IMR-90 (cell line): ENCODE measurements at regions not wholly inside any gene's neighbourhood (a gene's known extent, or its start where the extent isn't known, plus 50 kb on each side); places are given as distances from the start of the nearest gene placed in this dataset.

Experiments
- ATAC-seq: fragments of 200-7000 bp; cut with Tn5 transposase; 2 replicates; pipeline ENCODE4 v1.9.1; 2020; ENCODE audit warnings: low read depth, mild to moderate bottlenecking, moderate library complexity
- BruUV-seq: library from RNA; stranded (reverse); fragments of 400-500 nt; replicated peaks from 2 replicates; lab custom pipeline; 2021; lab: Mats Ljungman, UMichigan
- CTCF ChIA-PET: fragments of 300-600 bp; formaldehyde crosslinking; extraction: SDS; loops from one replicate; lab custom pipeline; 2021; ENCODE audit warnings: antibody characterized with exemption; lab: Yijun Ruan, JAX
- POLR2A ChIA-PET: fragments of 300-600 bp; sonication (Branson Sonifier 250); formaldehyde crosslinking; loops from one replicate; lab custom pipeline; 2022; ENCODE audit warnings: antibody characterized with exemption; ENCODE audit not compliant: unreplicated experiment; lab: Charles Lee
- DNase-seq: peaks from one replicate; pipeline ENCODE4 v3.0.0; 2013
- H2AFZ ChIP-seq: replicated peaks from 2 replicates; pipeline ENCODE3; 2013; ENCODE audit warnings: low read length, mild to moderate bottlenecking; ENCODE audit not compliant: poor library complexity
- H2AK5ac ChIP-seq: 2 replicates; pipeline ENCODE4 v1.6.1; 2013; ENCODE audit warnings: low read depth, low read length, inconsistent platforms
- H2AK9ac ChIP-seq: replicated peaks from 2 replicates; pipeline ENCODE3; 2013; ENCODE audit warnings: mild to moderate bottlenecking, low read depth, low read length, moderate library complexity; ENCODE audit not compliant: poor library complexity
- H2BK120ac ChIP-seq: 2 replicates; pipeline ENCODE4 v1.6.1; 2013; ENCODE audit warnings: low read depth, low read length, inconsistent platforms
- H2BK15ac ChIP-seq: 3 replicates; pipeline ENCODE4 v1.6.1; 2013; ENCODE audit warnings: low read depth, low read length, inconsistent platforms
- H2BK20ac ChIP-seq: 2 replicates; pipeline ENCODE4 v1.6.1; 2013; ENCODE audit warnings: low read depth, mild to moderate bottlenecking, inconsistent platforms, low read length, moderate library complexity
- H2BK5ac ChIP-seq: 2 replicates; pipeline ENCODE4 v1.6.1; 2013; ENCODE audit warnings: mild to moderate bottlenecking, low read depth, low read length, inconsistent platforms; ENCODE audit not compliant: poor library complexity, severe bottlenecking
- H3K14ac ChIP-seq: replicated peaks from 2 replicates; pipeline ENCODE4 v1.6.1; 2013; ENCODE audit warnings: low read depth, low read length, inconsistent platforms
- H3K18ac ChIP-seq: 2 replicates; pipeline ENCODE4 v1.6.1; 2013; ENCODE audit warnings: low read depth, low read length, control low read depth
- H3K23ac ChIP-seq: 2 replicates; pipeline ENCODE4 v1.6.1; 2013; ENCODE audit warnings: low read depth, low read length, inconsistent platforms
- H3K27ac ChIP-seq: 2 replicates; pipeline ENCODE4 v1.5.1; 2013; ENCODE audit warnings: mild to moderate bottlenecking, control low read depth, low read length; ENCODE audit not compliant: insufficient read depth
- H3K27me3 ChIP-seq: 2 replicates; pipeline ENCODE4 v1.6.1; 2013; ENCODE audit warnings: low read length; ENCODE audit not compliant: control insufficient read depth, insufficient read depth
- H3K36me3 ChIP-seq: 2 replicates; pipeline ENCODE4 v1.6.1; 2013; ENCODE audit warnings: low read length, mixed read lengths; ENCODE audit not compliant: control insufficient read depth, insufficient read depth
- H3K4ac ChIP-seq: 2 replicates; pipeline ENCODE4 v1.6.1; 2013; ENCODE audit warnings: low read depth, low read length, inconsistent platforms
- H3K4me1 ChIP-seq: 2 replicates; pipeline ENCODE4 v1.6.1; 2013; ENCODE audit warnings: low read length, mixed read lengths; ENCODE audit not compliant: control insufficient read depth, insufficient read depth
- H3K4me2 ChIP-seq: 2 replicates; pipeline ENCODE4 v1.6.1; 2013; ENCODE audit warnings: low read depth, mild to moderate bottlenecking, control low read depth, low read length, moderate library complexity
- H3K4me3 ChIP-seq: 2 replicates; pipeline ENCODE4 v1.5.1; 2013; ENCODE audit warnings: low read depth, mild to moderate bottlenecking, control low read depth, low read length, moderate library complexity; ENCODE audit not compliant: insufficient read depth
- H3K56ac ChIP-seq: 2 replicates; pipeline ENCODE4 v1.6.1; 2013; ENCODE audit warnings: low read length, inconsistent platforms; ENCODE audit not compliant: insufficient read depth; ENCODE audit errors: extremely low read depth
- H3K79me1 ChIP-seq, 2 experiments: 2 replicates each; pipeline ENCODE4 v1.6.1; 2013; ENCODE audit warnings: low read length in 2 of 2, inconsistent platforms in 1 of 2, low read depth in 1 of 2
- H3K9ac ChIP-seq: 2 replicates; pipeline ENCODE4 v1.6.1; 2013; ENCODE audit warnings: low read depth, low read length, control low read depth
- H3K9me1 ChIP-seq: 2 replicates; pipeline ENCODE4 v1.6.1; 2013; ENCODE audit warnings: low read length, inconsistent platforms; ENCODE audit not compliant: insufficient read depth
- H3K9me3 ChIP-seq: 2 replicates; pipeline ENCODE4 v1.6.1; 2013; ENCODE audit warnings: low read length; ENCODE audit not compliant: control insufficient read depth, insufficient read depth
- H4K20me1 ChIP-seq: 2 replicates; pipeline ENCODE4 v1.6.1; 2013; ENCODE audit warnings: low read length, inconsistent platforms; ENCODE audit not compliant: insufficient read depth
- H4K5ac ChIP-seq: 2 replicates; pipeline ENCODE4 v1.6.1; 2013; ENCODE audit warnings: mild to moderate bottlenecking, low read depth, low read length, control low read depth
- H4K8ac ChIP-seq, 2 experiments: 2 replicates each; pipeline ENCODE4 v1.6.1; 2013; ENCODE audit warnings: low read depth in 2 of 2, low read length in 2 of 2, control low read depth in 1 of 2, inconsistent platforms in 1 of 2
- H4K91ac ChIP-seq: 2 replicates; pipeline ENCODE4 v1.6.1; 2013; ENCODE audit warnings: low read depth, low read length, inconsistent platforms; ENCODE audit not compliant: insufficient read depth
- BHLHE40 ChIP-seq: fragments of 150-350 bp; IDR thresholded peaks from 2 replicates; pipeline ENCODE4 v1.6.1; 2016; ENCODE audit warnings: mild to moderate bottlenecking, low read depth, low read length
- CEBPB ChIP-seq: IDR thresholded peaks from 2 replicates; pipeline ENCODE4 v1.6.1; 2012; ENCODE audit warnings: low read depth, low read length, improper control_type of control experiment
- CHD1 ChIP-seq: IDR thresholded peaks from 2 replicates; pipeline ENCODE4 v1.6.1; 2012; ENCODE audit warnings: low read depth, low read length, improper control_type of control experiment
- ELK1 ChIP-seq: fragments of 150-350 bp; IDR thresholded peaks from 2 replicates; pipeline ENCODE4 v1.6.1; 2016; ENCODE audit warnings: low read depth, mild to moderate bottlenecking, low read length, moderate library complexity, borderline replicate concordance
- FOS ChIP-seq: fragments of 150-350 bp; IDR thresholded peaks from 2 replicates; pipeline ENCODE4 v1.6.1; 2016; ENCODE audit warnings: low read depth, low read length
- MAFK ChIP-seq: IDR thresholded peaks from 2 replicates; pipeline ENCODE4 v1.6.1; 2012; ENCODE audit warnings: low read depth, low read length, improper control_type of control experiment
- MAZ ChIP-seq: IDR thresholded peaks from 2 replicates; pipeline ENCODE4 v1.6.1; 2012; ENCODE audit warnings: low read depth, mild to moderate bottlenecking, low read length, improper control_type of control experiment, moderate library complexity, borderline replicate concordance
- MXI1 ChIP-seq: IDR thresholded peaks from 2 replicates; pipeline ENCODE4 v1.6.1; 2012; ENCODE audit warnings: low read depth, mild to moderate bottlenecking, low read length, moderate library complexity, borderline replicate concordance
- NFE2L2 ChIP-seq: fragments of 150-350 bp; IDR thresholded peaks from 2 replicates; pipeline ENCODE4 v1.6.1; 2016; ENCODE audit warnings: low read depth, mild to moderate bottlenecking, low read length
- POLR2A ChIP-seq: IDR thresholded peaks from 2 replicates; pipeline ENCODE4 v1.6.1; 2012; ENCODE audit warnings: mild to moderate bottlenecking, low read depth, low read length
- RAD21 ChIP-seq: IDR thresholded peaks from 2 replicates; pipeline ENCODE4 v1.6.1; 2012; ENCODE audit warnings: low read length, improper control_type of control experiment
- RCOR1 ChIP-seq: IDR thresholded peaks from 2 replicates; pipeline ENCODE4 v1.6.1; 2012; ENCODE audit warnings: mild to moderate bottlenecking, low read length, improper control_type of control experiment; ENCODE audit not compliant: insufficient replicate concordance
- RFX5 ChIP-seq: IDR thresholded peaks from 2 replicates; pipeline ENCODE4 v1.8.0; 2012; ENCODE audit warnings: low read depth, mild to moderate bottlenecking, low read length, moderate library complexity
- SMC3 ChIP-seq: fragments of 150-350 bp; IDR thresholded peaks from 2 replicates; pipeline ENCODE4 v1.6.1; 2016; ENCODE audit warnings: low read depth, mild to moderate bottlenecking, antibody characterized with exemption, low read length, moderate library complexity
- USF2 ChIP-seq: fragments of 150-350 bp; IDR thresholded peaks from 2 replicates; pipeline ENCODE4 v1.6.1; 2017; ENCODE audit warnings: mild to moderate bottlenecking, antibody characterized with exemption, low read length, low read depth
- WGBS, 2 experiments: methylation state at CpG; one replicate each; pipeline versions ENCODE4 v1.1.5 to v1.1.7; 2013; ENCODE audit warnings: missing lambda C conversion rate in 2 of 2; ENCODE audit not compliant: insufficient read length in 1 of 2; ENCODE audit errors: extremely low coverage in 2 of 2; 5-methylcytosine and 5-hydroxymethylcytosine counted together
- dilution Hi-C: fragments of 300-500 bp; cut with HindIII; formaldehyde crosslinking; loops from one replicate; pipeline ENCODE4 v1.14.3; 2018; ENCODE audit warnings: low sequenced_read_pairs; ENCODE audit not compliant: unreplicated experiment
- in situ Hi-C: fragments of 300-500 bp; cut with MboI; formaldehyde crosslinking; loops from 3 replicates; pipeline ENCODE4 v1.14.3; 2019; ENCODE audit warnings: low sequenced_read_pairs, inconsistent platforms, mixed read lengths
- intact Hi-C: fragments of 100-400 bp; cut with micrococcal nuclease; formaldehyde crosslinking; loops from 2 replicates; pipeline ENCODE4 v1.10.0; 2022
- TF ChIP-seq, protein P1 (sequence below): conservative IDR thresholded peaks from 2 replicates; pipeline ENCODE4 v1.5.1; 2012; ENCODE audit warnings: mild to moderate bottlenecking, low read depth, low read length, improper control_type of control experiment

DNA sequence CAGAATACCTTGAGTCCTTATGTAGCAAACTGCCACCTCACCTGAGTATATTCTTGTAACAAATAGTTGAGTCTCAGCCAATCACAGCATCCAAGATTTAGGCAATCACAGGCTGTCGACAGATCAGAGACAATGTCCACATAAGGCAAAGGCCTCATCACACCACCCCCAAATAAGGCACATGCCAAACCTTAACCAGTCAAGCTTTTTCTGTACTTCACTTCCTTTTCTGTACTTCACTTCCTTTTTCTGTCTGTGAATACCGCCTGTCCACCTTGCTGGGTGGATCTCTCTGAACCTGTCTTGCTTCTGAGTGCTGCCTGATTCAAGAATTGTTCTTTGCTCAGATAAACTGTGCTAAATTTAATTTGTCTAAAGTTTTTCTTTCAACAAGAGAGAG lies 210.4 kb upstream of the N4BP1 start:
- no CpG with 5 or more reads among the region's 2 CpGs for WGBS, 2 experiments
- no peak overlapping the region for H2AK9ac ChIP-seq
- intact Hi-C loops (no loop called here), dilution Hi-C loops (no loop called here), in situ Hi-C loops (no loop called here)
- H3K4ac ChIP-seq, result no peak overlapping the region
- ChIA-PET CTCF (no interaction called here), POLR2A (no interaction called here)
- H4K91ac ChIP-seq, result no peak overlapping the region
- no peak overlapping the region for H2AFZ ChIP-seq
- no peaks in the 10 kb centered on the region for H3K9me1 ChIP-seq
- no peak overlapping the region for H2BK120ac ChIP-seq
- ATAC-seq (no peak), DNase-seq (no peak)
- no peak overlapping the region for H3K56ac ChIP-seq
- no peak overlapping the region for H3K23ac ChIP-seq
- H3K36me3 ChIP-seq, result no peaks in the 10 kb centered on the region
- H2BK20ac ChIP-seq, result no peak overlapping the region
- no peak overlapping the region for H3K14ac ChIP-seq
- no peak overlapping the region for H3K9ac ChIP-seq
- BruUV-seq, result no TSS peak
- H3K18ac ChIP-seq, result no peak overlapping the region
- TF ChIP-seq ELK1 (no peak), MAZ (no peak), CHD1 (no peak), NFE2L2 (no peak), POLR2A (no peak), SMC3 (no peak), RCOR1 (no peak), CEBPB (no peak), USF2 (no peak), MXI1 (no peak), FOS (no peak), RFX5 (no peak), BHLHE40 (no peak), RAD21 (no peak), MAFK (no peak)
- TF ChIP-seq, protein P1, sequence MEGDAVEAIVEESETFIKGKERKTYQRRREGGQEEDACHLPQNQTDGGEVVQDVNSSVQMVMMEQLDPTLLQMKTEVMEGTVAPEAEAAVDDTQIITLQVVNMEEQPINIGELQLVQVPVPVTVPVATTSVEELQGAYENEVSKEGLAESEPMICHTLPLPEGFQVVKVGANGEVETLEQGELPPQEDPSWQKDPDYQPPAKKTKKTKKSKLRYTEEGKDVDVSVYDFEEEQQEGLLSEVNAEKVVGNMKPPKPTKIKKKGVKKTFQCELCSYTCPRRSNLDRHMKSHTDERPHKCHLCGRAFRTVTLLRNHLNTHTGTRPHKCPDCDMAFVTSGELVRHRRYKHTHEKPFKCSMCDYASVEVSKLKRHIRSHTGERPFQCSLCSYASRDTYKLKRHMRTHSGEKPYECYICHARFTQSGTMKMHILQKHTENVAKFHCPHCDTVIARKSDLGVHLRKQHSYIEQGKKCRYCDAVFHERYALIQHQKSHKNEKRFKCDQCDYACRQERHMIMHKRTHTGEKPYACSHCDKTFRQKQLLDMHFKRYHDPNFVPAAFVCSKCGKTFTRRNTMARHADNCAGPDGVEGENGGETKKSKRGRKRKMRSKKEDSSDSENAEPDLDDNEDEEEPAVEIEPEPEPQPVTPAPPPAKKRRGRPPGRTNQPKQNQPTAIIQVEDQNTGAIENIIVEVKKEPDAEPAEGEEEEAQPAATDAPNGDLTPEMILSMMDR, result no peak
- no peaks in the 10 kb centered on the region for H3K79me1 ChIP-seq
- H3K9me3 ChIP-seq, result no peaks in the 10 kb centered on the region
- no peaks in the 10 kb centered on the region for H4K20me1 ChIP-seq
- H4K8ac ChIP-seq, result no peak overlapping the region
- no peaks in the 10 kb centered on the region for H3K27me3 ChIP-seq
- no peak overlapping the region for H2BK15ac ChIP-seq
- no peaks in the 10 kb centered on the region for H3K4me1 ChIP-seq
- H4K5ac ChIP-seq, result no peak overlapping the region
- no peak overlapping the region for H3K27ac ChIP-seq
- no peak overlapping the region for H2AK5ac ChIP-seq
- H2BK5ac ChIP-seq, result no peak overlapping the region
- H3K4me3 ChIP-seq, result no peak overlapping the region
- no peak overlapping the region for H3K4me2 ChIP-seq
